Kasumi-1 (cell line): ENCODE measurements at regions not wholly inside any gene's neighbourhood (a gene's known extent, or its start where the extent isn't known, plus 50 kb on each side); places are given as distances from the start of the nearest gene placed in this dataset.
"Not testable (repeated sequence)": the region's sequence is repeated elsewhere in the genome, so short reads cannot be mapped to it uniquely, and the experiment has no call there.

ENCODE experiments used
- DNase-seq, 2 experiments: peaks; one replicate each; lab custom pipeline; 2025; lab: John Stamatoyannopoulos, UW

GRCh38 chr21:23886828-23887724 lies 1720.2 kb downstream of the MRPL39 start:
- DNase-seq, result peak; percentile 36 to 41

- DNase-seq, result no peak
These were observed 1725.5 kb downstream of the MRPL39 start for GRCh38 chr21:23881783-23882182.

GRCh38 chr21:23876925-23877558 lies 1730.2 kb downstream of the MRPL39 start:
- DNase-seq, result no peak

- DNase-seq, result no peak
These were observed 1733.0 kb downstream of the MRPL39 start for GRCh38 chr21:23874271-23874670.

- peak; percentile 87 to 89 for DNase-seq
These were observed 1745.3 kb downstream of the MRPL39 start for GRCh38 chr21:23861911-23862504.

- DNase-seq, result no peak
These were observed 1748.4 kb downstream of the MRPL39 start for GRCh38 chr21:23858878-23859277.

GRCh38 chr21:23853796-23854379 lies 1753.4 kb downstream of the MRPL39 start:
- peak; percentile 83 to 87 for DNase-seq

GRCh38 chr21:23837564-23837963 lies 1769.7 kb downstream of the MRPL39 start:
- DNase-seq, result no peak

- no peak for DNase-seq
These were observed 1784.5 kb downstream of the MRPL39 start for GRCh38 chr21:23822760-23823159.

- no peak for DNase-seq
These were observed 1789.9 kb downstream of the MRPL39 start for GRCh38 chr21:23817337-23817736.

- no peak for DNase-seq
These were observed 1794.8 kb downstream of the MRPL39 start for GRCh38 chr21:23812485-23812884.

GRCh38 chr21:23811805-23812204 lies 1795.5 kb downstream of the MRPL39 start:
- peak; percentile 92 to 94 for DNase-seq

- DNase-seq, result no peak
These were observed 1797.7 kb downstream of the MRPL39 start for GRCh38 chr21:23809573-23809972.

GRCh38 chr21:23806966-23807548 lies 1800.2 kb downstream of the MRPL39 start:
- not testable (repeated sequence) for DNase-seq

GRCh38 chr21:23804866-23805265 lies 1802.4 kb downstream of the MRPL39 start:
- no peak for DNase-seq

GRCh38 chr21:23801292-23801691 lies 1806.0 kb downstream of the MRPL39 start:
- no peak for DNase-seq

GRCh38 chr21:23799376-23799775 lies 1807.9 kb downstream of the MRPL39 start:
- DNase-seq, result no peak

GRCh38 chr21:23792300-23792699 lies 1815.0 kb downstream of the MRPL39 start:
- no peak for DNase-seq

GRCh38 chr21:23789864-23790263 lies 1817.4 kb downstream of the MRPL39 start:
- no peak for DNase-seq

GRCh38 chr21:23780326-23780725 lies 1827.0 kb downstream of the MRPL39 start:
- DNase-seq, result no peak

- peak in 1 of 2 experiments; percentile 12 for DNase-seq
These were observed 1863.5 kb downstream of the MRPL39 start for GRCh38 chr21:23743821-23744220.

- no peak for DNase-seq
These were observed 1866.8 kb downstream of the MRPL39 start for GRCh38 chr21:23740463-23740862.
